Stimulated activated CD4-positive, alpha-beta T cell treated with anti-CD3 and anti-CD28 coated beads, Interleukin-2, amount 100 ng/mL, for 48 hours (primary cell): ENCODE measurements at regions not wholly inside any gene's neighbourhood (a gene's known extent, or its start where the extent isn't known, plus 50 kb on each side); places are given as distances from the start of the nearest gene placed in this dataset.
"Not testable (repeated sequence)": the region's sequence is repeated elsewhere in the genome, so short reads cannot be mapped to it uniquely, and the experiment has no call there.

Experiments
- DNase-seq, 2 donors: peaks; one replicate each; pipeline ENCODE4 v3.0.0-alpha.2; 2020

DNA sequence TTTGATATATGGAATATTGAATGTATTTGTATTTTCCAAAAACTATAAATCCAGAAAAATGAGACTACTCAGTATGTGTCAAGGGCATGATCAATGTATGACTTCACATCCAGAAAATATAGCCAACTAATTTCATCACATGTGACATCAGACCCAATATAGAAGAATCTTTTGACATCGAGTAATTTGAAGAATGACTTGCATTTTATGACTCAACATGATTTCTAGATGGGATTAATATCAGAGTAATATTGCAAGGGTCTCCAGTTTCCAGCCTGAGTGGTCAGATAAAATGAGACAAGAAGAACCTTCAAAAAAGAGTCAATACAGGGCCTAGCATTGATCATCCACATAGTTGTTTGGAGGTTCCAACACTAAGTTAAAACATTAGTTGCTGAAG, 467.5 kb upstream of the PAPPA start:
- DNase-seq: no peak

DNA sequence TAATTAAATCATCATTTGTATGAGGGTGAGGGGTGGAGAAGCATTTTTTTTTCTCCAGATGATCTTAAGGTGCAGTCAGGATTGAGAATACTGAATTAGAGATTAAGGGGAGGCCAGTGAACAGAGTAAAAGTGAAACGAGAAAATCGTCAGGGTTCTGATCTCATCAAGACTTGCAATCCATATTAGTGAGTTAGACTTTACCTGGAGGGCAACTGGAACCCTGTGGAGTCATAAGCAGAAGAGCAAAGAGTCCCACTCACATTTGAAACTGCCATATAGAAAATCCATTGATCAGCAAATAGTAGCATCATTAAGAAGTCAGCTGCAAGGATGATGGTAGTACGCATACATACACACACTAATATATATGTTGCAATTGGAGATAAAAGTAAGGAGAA, 466.2 kb upstream of the PAPPA start:
- DNase-seq: no peak

DNA sequence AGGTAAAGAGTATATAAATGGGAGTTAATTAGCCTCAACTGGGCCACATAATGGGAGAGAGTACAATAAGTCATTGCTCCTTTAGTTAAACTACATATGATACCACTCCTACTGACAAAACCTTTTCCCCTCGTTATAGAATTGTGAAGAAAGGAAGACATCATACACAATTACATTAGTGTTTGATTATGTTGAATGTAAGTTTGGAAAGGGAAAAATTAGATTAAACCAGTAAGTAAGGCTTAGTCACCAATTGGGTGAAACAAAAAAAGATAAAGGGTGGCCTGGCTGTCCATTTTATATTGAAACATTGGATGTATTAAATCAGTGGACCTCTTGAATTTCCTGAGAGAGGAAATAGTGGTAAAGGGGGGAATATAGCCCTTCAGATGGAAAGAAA, 464.3 kb upstream of the PAPPA start:
- no peak for DNase-seq

DNA sequence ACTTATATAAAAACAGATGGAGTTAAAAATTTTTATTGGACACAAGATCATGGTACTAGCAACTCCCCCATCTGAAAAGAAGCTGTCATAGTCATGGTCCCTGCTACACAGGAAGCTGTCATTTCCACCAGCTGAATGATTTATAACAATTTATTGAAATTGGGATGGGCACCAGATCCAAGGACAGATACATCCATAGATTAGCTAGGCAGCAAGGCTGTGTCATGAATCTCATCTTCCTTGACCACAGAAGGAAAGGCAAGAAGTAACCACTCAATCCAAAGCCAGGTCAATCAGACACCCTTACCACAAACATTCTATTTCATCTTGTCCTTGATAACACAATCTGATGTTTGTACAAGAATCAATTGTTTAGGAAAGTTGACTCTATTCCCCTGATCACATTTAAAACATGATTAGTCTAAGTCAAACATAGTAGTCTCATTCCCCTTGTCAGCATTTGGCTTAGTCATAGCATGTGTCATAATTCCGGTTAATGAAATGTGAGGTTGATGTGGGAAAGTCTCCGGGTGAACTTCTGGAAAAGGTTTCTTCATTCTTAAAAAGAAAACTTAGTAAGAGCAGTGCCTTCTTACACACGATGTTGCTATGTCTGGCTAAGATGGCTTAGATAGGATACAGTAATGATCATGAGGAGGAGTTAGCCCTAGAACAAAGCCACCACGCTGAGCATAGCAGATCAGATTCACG, 462.6 kb upstream of the PAPPA start:
- no peak for DNase-seq

DNA sequence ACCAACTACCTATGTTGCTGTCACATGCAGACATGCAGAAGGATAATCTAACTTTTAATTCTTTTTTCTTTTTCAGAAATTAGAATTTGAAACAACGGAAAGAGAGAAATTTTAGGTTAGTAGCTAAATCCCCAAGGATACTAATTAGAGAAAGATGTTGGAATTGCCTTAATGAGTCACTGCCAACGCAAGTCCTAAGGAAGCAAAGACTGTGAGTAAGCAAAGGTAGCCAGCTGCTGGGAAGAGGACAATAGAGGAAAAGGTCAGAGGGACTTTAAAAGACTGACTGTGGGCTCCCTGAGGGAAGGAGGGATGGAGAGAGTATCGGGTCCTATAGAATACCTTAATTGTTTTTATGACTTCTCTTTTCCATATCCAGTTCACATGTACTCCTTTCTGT, 461.9 kb upstream of the PAPPA start:
- no peak for DNase-seq

DNA sequence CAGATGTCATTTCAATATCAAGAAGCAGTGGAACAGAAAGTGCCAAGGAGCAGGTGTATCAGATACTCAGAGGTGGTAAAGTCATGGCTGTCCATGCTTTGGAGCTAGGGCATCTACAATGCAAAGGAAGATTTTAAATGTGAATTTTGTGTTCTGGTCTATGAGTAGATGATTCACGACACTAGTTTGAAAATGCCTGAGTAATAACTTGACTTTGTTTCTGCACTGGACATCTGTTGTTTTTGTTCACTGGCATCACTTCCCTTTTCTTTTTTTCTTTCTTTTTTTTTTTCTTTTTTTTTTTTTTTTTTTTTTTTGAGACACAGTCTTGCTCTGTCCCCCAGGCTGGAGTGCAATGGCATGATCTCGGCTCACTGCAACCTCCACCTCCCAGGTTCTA, 460.7 kb upstream of the PAPPA start:
- DNase-seq: not testable (repeated sequence)

DNA sequence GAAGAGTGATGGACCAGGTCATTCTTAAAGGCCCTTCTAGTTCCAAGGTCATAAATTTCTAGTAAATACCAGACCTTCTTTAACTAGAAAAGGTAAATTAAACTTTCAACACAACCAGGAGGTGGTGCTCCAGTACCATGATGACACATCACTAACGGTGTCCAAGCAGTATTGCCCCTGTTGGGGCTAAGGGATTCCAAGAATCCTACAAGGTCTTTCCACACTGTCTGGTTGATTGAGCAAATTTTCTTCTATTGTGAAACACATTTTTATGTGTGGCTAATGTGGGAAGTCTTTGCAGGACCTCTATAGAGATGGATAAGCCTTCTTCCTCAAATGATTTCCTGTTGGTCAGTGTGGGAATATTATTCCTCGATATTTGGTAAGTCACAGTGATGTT, 459.6 kb upstream of the PAPPA start:
- DNase-seq: no peak

DNA sequence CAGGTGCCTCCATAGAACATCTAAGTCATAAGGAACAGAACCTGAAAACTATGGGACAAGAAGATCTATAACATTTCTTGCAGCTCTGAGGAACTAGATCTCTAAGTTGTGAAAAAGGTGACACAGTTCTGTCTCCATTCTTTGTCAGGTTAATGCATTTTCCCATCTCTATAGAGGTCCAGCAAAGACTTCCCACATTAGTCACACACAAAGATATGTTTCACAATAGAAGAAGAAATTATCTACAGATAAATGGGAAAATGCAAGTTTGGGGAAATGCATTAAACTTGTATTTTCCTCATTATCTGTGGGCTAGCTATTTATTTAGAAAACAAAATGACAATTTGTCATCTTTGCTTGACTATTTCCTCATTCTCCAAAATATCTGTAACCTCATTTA, 458.6 kb upstream of the PAPPA start:
- DNase-seq: no peak

DNA sequence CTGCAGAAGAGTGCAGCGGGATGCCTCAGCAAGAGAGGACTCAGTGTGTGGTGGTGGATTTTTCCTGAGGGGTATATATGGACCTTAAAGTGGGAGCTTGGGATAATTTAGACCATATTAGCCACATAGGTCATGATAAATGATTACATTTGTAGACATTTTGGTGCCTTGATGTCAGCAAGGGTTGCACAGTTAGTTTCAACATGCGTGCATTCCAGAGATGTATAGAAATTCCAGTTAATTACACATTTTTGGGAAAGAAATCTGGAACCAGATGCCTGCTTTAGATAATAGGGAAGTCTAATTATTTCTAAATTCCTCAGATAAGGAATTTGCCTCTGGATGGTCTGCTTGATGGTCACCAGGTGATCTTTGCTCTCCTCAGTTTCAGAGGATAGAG, 440.6 kb upstream of the PAPPA start:
- DNase-seq: no peak

DNA sequence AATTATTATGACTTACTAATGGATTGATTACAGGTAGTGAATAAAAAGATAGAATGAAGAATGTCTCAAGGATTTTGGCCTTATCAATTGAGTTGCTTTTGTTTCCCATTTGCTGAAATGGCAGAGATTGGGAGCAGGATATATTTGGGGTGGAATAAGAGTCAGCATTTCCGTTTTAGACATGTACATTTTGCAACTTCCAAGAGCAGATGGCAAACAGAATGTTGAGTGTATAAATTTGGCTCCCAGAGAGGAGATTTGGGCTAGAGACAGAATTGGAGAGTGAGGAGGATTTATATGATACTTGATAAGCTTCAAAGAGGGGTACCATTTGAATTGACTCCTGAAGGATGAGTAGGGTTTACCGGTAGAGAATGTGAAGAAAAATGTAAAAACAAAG, 437.9 kb upstream of the PAPPA start:
- DNase-seq: no peak

DNA sequence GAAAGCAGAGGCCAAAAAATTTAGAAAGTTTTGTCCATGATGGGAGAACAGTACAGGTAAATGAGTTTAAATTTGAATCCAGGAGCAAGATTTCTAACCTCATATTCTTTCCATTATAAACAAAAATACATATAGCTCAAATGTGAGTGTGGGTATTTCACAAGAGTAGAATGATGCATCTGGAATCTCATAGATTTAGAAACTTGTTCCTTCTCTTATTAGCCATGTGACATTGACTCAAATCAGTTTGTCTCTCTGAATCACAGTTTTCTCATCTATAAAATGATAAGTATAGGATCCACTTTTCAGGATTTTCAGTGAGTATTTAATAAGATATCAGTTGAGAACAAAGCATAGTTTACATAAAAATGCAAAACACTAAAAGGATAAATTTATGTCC, 436.3 kb upstream of the PAPPA start:
- DNase-seq: no peak

DNA sequence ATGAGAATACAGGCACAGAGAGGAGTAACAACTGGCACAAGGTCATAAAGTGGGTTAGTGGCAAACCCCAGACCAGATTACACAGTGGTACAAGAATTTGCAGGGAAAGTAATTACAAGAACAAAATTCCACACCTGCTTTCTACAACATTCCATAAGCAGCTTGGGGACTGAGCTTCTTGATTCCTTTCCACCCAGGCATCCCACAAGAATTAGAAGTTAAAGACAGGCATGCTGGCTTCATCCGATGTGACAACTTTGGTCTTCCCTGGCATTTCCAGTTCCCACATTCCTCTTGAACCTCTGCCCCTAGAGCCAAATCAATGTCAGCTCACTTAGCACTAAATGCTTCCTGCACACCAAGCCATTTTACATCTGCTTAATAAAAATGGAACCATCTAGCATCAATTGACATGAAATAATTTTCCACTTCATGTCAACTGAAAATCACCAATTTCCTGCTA, 435.8 kb upstream of the PAPPA start:
- DNase-seq: no peak

DNA sequence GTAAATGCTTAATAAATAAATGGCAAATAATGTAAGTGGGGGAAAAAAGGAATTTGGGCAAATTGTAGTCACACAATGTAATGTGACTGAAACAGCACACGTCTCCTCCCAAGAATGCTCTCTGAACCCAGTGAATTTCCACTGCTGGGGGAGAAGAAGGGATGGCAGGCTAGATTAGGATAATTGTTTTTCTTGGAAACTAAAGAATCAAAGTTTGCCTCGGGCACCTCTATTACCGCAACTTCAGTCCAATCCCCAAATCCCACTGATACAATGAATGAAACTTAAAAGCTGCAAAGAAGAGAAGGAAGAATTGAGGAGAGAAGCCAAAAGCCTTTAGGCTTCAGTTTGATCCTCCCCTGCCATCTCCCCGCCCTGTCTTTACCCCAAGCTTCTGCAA, 423.2 kb upstream of the PAPPA start:
- DNase-seq: no peak

DNA sequence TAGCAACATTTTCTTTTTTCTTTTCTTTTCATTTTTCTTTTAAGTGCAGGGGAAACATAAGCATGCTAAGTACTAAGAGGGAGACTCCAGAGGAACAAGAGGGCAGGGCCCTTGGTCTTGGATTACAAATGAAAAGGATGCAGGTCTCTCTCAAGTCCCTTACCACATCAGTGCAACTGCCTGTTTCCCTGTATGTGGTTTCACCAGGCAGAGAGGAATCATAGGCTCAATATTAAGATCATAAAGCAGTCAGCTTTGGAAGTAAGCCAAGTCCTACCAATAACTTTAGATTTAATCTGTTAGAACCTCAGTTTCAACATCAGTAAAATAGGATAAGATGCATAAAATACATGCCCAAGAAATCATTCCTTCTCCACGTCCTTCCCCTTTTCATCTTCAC, 422.7 kb upstream of the PAPPA start:
- DNase-seq: no peak

DNA sequence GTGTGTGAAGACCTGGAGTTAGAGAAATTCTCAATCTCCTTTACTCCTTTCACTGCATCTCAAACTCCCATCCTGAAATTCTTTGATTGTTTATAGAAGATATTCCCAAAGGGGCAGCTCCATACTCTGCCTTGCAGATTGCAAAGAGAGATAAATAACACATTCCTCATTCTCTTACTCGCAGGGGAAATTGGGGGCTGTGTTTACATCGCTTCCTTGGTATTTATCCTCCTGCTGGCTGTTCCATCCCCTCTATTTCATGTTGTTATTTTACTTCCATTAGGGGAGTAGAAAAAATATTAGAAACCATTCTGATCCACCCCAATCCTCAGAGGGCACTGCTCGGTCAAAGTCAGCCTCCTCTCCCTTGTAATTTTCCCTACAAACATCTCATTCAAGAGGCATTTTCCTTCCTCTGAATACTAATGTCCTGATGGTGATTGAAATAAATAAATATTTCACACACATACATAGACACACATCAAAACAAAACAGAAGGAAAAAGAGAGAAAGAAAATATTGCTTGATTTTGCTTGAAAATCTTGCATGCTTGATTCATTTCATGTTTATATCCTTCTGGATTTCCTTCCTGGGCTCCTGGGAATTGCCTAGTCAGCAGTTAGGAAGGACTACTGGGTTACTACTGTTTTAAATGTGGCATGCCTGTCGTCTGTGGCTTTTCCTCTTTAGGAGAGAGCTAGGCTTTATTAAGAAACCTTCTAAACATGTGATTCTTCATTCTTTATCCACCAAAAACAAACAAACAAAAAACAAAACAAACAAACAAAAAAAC, 420.1 kb upstream of the PAPPA start:
- DNase-seq: no peak

DNA sequence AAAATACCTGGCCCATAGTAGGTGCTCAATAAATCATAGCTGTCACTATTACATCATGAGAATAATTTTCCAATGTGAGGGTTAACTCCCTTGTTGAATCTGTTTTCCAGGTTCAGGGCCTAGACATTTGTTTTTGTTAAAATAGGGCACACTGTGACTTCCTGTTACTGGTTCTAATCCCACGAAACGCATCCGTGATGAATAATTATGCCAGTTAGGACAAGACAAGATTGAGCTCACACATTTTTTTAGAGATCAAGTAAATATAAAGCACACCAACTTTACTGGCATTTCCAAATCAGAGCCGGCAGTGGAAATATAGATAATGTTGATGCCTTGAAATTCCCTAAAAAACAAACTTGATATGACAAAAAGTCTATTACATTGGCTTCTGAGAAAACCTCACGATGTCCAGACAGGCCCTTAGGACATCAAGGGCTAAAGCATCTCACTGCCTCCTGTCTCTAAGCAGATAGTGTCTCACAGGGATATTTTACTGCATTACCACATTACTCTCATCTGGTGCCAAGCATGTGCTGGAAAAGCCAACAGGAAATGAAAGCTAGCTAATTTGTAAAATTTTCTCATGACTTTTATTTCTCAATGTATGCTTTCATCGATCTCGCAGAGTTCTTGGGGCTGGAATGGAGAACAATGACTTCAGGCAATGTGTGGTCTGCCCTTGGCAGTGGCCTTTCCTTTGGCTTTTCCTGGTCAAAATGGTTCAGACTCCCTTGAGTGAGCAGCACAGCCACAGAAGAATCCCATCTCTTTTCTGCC, 414.3 kb upstream of the PAPPA start:
- no peak for DNase-seq

DNA sequence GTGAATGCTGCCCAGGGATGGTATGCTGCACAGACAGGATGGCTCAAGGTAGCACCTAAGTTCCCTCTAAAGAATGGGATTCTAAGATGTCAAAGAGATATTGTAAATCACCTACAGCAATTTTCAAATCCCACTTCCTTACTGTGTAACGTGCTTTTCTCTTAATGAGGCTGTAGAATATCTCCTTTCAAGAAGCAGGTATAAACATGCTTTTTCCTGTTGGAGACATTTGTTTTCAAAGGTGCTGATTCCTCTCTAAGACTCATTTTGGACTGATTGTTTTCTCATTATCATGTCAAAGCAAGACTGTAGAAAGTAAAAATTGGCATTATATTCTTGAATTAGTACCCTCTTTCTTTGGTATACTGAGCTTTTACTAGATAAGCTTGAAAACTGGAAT, 412.6 kb upstream of the PAPPA start:
- DNase-seq: no peak

DNA sequence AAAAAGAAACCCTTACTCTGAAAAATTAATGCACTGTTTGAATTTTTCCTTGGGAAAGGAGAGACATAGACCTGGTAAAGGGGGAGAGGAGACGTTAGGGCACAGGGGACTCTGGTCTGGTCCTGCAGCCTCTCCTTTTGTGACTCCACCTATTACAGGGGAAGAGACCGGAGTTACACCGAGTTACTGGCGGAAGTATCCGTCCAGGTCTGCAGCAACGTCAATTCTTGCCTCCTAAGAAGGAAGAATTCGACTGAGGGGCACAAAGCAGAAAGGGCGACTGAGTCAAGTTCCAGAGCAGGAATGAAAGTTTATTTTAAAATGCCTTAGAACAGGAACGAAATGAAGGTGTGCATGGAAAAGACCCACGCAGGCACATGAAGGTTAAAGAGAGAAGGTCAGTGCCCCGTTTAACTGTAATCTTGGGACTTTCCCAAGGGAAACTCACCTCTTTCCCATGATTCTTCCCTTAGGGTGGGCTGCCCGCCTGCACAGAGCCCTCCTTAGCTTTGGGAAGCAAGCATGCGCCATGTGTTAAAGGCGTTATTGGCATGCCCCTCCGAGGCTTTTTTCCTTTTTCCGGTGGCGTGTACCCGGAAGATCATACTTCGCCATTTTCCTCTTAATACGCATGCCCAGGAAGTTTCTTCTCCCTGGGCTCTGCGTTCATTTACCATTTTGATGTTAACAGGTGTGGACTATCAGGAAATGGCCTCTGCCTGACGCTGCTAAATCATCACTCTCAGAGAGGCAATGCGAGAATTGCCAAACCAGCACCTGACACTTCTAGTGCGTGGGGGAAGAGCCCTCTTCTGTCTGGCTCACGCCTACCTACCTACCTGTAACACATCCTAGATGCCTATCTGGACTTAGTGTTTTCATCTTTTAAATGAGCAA, 409.6 kb upstream of the PAPPA start:
- DNase-seq: no peak

DNA sequence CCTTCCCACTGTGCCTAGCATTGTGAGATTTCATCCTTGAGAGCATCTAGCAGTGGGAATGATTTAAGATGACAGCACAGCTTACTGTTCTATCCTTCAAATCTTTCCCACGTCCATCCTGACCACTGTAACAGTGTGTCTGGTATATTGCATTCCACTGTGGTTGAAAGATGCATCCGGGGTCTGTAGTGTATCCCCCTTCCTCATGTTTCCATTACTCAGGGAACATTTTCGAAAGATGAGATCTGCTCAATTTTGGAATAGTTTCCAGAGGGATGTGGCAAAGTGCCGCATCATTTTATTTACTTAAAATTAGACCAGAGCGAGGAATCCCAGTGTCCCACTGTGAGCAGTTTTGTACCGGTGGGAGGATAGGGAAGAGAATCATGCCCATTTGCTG, 407.1 kb upstream of the PAPPA start:
- no peak for DNase-seq

DNA sequence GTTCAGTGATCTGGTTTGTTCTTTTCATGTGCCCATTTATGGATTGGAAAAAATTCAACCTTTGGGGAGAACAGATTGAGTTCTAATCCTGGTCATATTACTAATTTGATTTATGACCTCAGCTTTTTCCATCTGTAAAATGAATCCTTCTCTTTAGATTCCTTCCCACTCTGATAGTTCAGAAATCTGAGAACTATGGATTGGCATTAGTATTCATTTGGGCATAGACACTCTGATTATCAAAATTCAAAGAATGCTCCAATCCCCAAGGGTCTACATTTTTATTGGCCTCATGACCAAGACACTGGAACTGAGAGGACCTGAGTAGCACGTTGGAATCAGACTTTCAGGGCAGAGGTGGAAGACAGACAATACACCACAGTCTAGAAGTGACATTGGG, 405.9 kb upstream of the PAPPA start:
- DNase-seq: no peak

DNA sequence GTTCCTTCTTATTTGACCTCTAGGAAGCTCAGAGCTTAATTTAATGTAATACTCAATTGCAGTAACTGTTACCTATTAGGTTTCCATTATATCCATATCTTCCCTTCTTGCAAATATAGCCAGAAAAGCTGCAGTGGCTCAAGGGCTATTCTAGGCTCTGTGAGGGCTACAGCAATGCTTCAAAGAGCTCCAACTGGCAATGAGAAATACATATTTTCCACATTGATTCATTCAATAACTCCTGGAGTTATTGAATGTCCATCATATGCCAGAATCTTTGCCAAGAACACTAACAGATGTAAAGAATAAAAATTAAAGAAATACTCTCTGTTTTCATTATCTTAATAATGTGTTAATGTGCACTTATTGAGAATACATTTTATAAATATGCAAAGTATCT, 396.9 kb upstream of the PAPPA start:
- DNase-seq: no peak

DNA sequence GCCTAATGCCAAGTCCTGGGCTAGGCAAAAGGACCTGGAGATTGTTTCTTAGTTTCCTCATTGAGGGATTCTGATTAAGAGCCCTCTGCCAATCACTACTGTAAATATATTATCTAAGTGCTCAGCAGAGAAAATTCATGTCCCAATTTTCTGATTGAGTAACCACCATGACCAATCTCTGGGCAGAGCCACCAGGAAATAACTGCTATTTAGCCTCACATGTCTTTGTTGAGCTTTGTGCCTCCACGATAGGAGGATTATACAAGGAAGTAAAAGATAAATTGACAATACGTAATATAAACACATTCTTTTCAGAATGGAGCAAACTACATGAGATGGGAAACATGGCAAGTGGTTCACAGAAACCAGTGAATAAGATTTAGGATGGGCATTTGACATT, 396.1 kb upstream of the PAPPA start:
- DNase-seq: no peak

DNA sequence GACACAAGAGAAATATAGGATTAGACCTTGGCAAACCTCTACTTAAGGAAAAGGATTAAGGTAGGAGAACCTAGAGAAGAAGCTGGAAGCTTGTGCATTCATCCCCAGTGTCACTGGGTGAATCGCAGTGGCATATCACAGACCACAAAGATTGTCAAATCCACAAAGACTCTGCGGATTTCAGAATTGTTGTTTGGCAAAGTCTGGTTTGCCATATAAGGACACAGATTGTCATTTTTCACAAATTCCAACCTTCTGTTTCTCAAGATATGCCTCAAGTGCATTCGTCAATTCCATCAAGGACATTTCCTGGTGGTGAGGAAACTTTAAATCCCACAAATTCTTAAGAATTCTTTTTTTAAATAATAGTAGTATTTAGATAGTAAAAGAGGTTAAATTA, 395.1 kb upstream of the PAPPA start:
- DNase-seq: no peak
